ENCODE measurements at regions not wholly inside any gene's neighbourhood (a gene's known extent, or its start where the extent isn't known, plus 50 kb on each side); places are given as distances from the start of the nearest gene placed in this dataset.

DNA sequence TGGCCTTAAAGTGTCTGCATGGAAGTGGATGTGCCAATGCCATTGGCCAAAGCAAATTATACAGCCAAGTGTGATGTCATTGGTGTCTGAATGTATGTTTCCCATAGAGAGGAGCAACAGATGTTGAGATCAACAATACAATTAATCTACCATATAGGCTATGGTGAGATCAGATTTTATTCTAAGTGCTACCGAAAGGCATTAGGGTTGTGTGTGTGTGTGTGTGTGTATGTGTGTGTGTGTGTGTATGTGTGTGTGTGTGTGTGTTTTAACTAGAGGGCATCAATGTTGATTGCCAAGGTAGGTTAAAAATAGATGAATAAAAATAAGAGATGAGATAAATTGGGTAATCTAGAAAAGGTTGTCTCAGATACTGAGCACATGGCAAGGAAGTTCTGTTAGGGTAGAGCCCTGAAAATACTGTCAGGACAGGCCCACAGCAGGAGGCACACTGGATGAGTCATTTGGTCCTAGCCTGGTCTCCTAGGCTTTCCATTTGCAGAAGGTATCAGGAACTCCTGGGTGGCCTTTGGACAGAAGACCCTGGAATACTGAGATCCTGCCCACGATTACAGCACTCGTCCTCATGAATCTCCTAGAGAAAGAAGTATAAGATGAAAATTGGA, 446.0 kb upstream of the PODXL start:
- Histone ChIP-seq H4K20me1 (replicated peaks; ENCODE audit: control insufficient read depth, insufficient read depth, low read length) (no peaks in the 10 kb centered on the region), H3K4me3 (no peak overlapping the region), H3K9ac (ENCODE audit: insufficient read depth in 1 of 2, low read depth in 2 of 2, low read length in 2 of 2) (no peak overlapping the region), H3K27ac (ENCODE audit: extremely low read depth, low read depth, low read length) (no peak overlapping the region), H3K9me1 (ENCODE audit: control insufficient read depth, insufficient read depth, low read length) (no peaks in the 10 kb centered on the region), H3K79me2 (ENCODE audit: control insufficient read depth, insufficient read depth, low read length) (no peaks in the 10 kb centered on the region), H3K27me3 (ENCODE audit: control insufficient read depth in 2 of 2, insufficient read depth in 2 of 2, low read length in 2 of 2) (no peaks in the 10 kb centered on the region; a peak in 1 of 5 replicates), H3K4me2 (ENCODE audit: insufficient read depth, low read length) (no peak overlapping the region), H3K9me3 (replicated peaks; ENCODE audit: control insufficient read depth, insufficient read depth, low read depth, low read length) (no peaks in the 10 kb centered on the region), H2AFZ (ENCODE audit: low read depth, low read length) (no peak overlapping the region), H3K36me3 (ENCODE audit: control insufficient read depth, insufficient read depth, low read length) (no peaks in the 10 kb centered on the region), H3K4me1 (replicated peaks in 1 of 2; ENCODE audit: control insufficient read depth in 2 of 2, insufficient read depth in 2 of 2, low read length in 2 of 2) (no peaks in the 10 kb centered on the region)
- intact Hi-C loops (cut with micrococcal nuclease) (loop anchor here (5.0 kb wide), 1 partner anchor 145 kb away; no protein-coding TSS in a partner anchor), in situ Hi-C loops (cut with MboI) (no loop called here)
- TF ChIP-seq WHSC1 (IDR thresholded peaks at IDR 0.05; ENCODE audit: low read length) (no peak), ZNF785 (CRISPR knock-in tag; IDR thresholded peaks at IDR 0.05) (no peak), ZC3H8 (IDR thresholded peaks at IDR 0.05) (no peak), MAFG (tag; conservative IDR thresholded peaks at IDR 0.05) (no peak), GTF2E2 (tag; IDR thresholded peaks at IDR 0.05) (no peak), NFIC (IDR thresholded peaks at IDR 0.05) (no peak), SIN3A (IDR thresholded peaks at IDR 0.05; ENCODE audit: borderline replicate concordance in 2 of 2, control insufficient read depth in 1 of 2, low read depth in 2 of 2, low read length in 2 of 2) (no peak), ZBTB1 (CRISPR knock-in tag; IDR thresholded peaks at IDR 0.05; ENCODE audit: borderline replicate concordance, low read depth) (no peak), GATAD2B (IDR thresholded peaks at IDR 0.05; ENCODE audit: borderline replicate concordance) (no peak)
- TF ChIP-seq, protein P1, sequence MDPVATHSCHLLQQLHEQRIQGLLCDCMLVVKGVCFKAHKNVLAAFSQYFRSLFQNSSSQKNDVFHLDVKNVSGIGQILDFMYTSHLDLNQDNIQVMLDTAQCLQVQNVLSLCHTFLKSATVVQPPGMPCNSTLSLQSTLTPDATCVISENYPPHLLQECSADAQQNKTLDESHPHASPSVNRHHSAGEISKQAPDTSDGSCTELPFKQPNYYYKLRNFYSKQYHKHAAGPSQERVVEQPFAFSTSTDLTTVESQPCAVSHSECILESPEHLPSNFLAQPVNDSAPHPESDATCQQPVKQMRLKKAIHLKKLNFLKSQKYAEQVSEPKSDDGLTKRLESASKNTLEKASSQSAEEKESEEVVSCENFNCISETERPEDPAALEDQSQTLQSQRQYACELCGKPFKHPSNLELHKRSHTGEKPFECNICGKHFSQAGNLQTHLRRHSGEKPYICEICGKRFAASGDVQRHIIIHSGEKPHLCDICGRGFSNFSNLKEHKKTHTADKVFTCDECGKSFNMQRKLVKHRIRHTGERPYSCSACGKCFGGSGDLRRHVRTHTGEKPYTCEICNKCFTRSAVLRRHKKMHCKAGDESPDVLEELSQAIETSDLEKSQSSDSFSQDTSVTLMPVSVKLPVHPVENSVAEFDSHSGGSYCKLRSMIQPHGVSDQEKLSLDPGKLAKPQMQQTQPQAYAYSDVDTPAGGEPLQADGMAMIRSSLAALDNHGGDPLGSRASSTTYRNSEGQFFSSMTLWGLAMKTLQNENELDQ (CRISPR knock-in tag; IDR thresholded peaks at IDR 0.05; ENCODE audit: borderline replicate concordance), result no peak
- DNase-seq (ENCODE audit: extremely low read depth in 1 of 4, low spot score in 3 of 4) (no peak), ATAC-seq (no peak), FAIRE-seq (no peak)
- no TSS peak for BruUV-seq (replicated peaks)
- ChIA-PET POLR2A (no interaction called here), CTCF (ENCODE audit: low intra/inter-chr PET ratio) (no interaction called here)
- 0% methylated on average over 3 of the region's 3 CpGs for WGBS (ENCODE audit: insufficient coverage, low coverage, missing lambda C conversion rate)
